Heart right ventricle (tissue), 16 donors: ENCODE measurements at regions not wholly inside any gene's neighbourhood (a gene's known extent, or its start where the extent isn't known, plus 50 kb on each side); places are given as distances from the start of the nearest gene placed in this dataset.

Experiments
- ATAC-seq, 8 donors: fragments of 200-7000 bp; cut with Tn5 transposase; one replicate each; pipeline ENCODE4 v1.9.1; 2020; ENCODE audit warnings: mild to moderate bottlenecking in 8 of 8, moderate library complexity in 8 of 8, moderate number of reproducible peaks in 1 of 8
- DNase-seq, 2 donors: peaks; one replicate each; pipeline ENCODE4 v3.0.0-alpha.2; 2020
- H3K27ac ChIP-seq, 10 donors: fragments of 200-600 bp; sonication (generic) in 2 of 10; one replicate each; pipeline versions ENCODE4 v1.5.0 to v1.8.0; 2020 to 2022; ENCODE audit warnings: mild to moderate bottlenecking in 3 of 10
- H3K27me3 ChIP-seq, 7 donors: fragments of 200-600 bp; one replicate each; pipeline ENCODE4 v1.8.0; 2021 to 2022; ENCODE audit warnings: mild to moderate bottlenecking in 2 of 7
- H3K36me3 ChIP-seq, 9 donors: fragments of 200-600 bp; sonication (generic) in 1 of 9; one replicate each; pipeline versions ENCODE4 v1.5.0 to v1.8.0; 2020 to 2022; ENCODE audit warnings: mild to moderate bottlenecking in 2 of 9
- H3K4me1 ChIP-seq, 9 donors: fragments of 200-600 bp; sonication (generic) in 1 of 9; one replicate each; pipeline versions ENCODE4 v1.5.0 to v1.8.0; 2020 to 2022; ENCODE audit warnings: mild to moderate bottlenecking in 4 of 9
- H3K4me3 ChIP-seq, 10 donors: fragments of 200-600 bp; sonication (generic) in 2 of 10; one replicate each; pipeline versions ENCODE4 v1.5.0 to v1.8.0; 2020 to 2022; ENCODE audit warnings: mild to moderate bottlenecking in 7 of 10, moderate library complexity in 2 of 10
- H3K9me3 ChIP-seq, 11 donors: fragments of 200-600 bp in 10 of 11; sonication (generic) in 2 of 11; one replicate each; pipeline versions ENCODE4 v1.5.0 to v1.8.0; 2013 to 2022; ENCODE audit warnings: mild to moderate bottlenecking in 2 of 11, control low read depth in 1 of 11, moderate library complexity in 1 of 11
- CTCF ChIP-seq, 9 donors: fragments of 200-600 bp; sonication (generic) in 2 of 9; IDR thresholded peaks; one replicate each; pipeline versions ENCODE4 v1.5.0 to v1.8.0; 2021 to 2022; ENCODE audit warnings: antibody characterized with exemption in 9 of 9, mild to moderate bottlenecking in 5 of 9, moderate library complexity in 1 of 9
- WGBS, 2 donors: extraction: QIAGEN DNeasy Blood & Tissue Kit; methylation state at CpG; one replicate each; pipeline ENCODE4 v1.1.7; 2013; ENCODE audit warnings: inconsistent platforms in 1 of 2; 5-methylcytosine and 5-hydroxymethylcytosine counted together
- intact Hi-C, 10 donors: fragments of 100-400 bp; cut with DNase I; formaldehyde crosslinking; loops; one replicate each; pipeline versions ENCODE4 v1.11.1 to v1.14.2; 2022
- donor health status: Arrhythmogenic right ventricular cardiomyopathy.
- donor health status: ischemic (EF 13 %, LVEDD 7.1; RV severe dilation, severe dysfunction).
- donor health status: healthy with polysubstance abuse.
- donor health status: DM: no; HTN: yes; CAD: no.
- donor health status: DM: no; HTN: no; CAD: no.
- donor health status: ischemic (EF 25% LVEDD 6.9; RV normal size, moderate dysfunction).
- donor health status: ischemic (EF 25% LVEDD 5.7; RV mildly dilated, moderate dysfunction).
- donor health status: healthy.
- donor health status: DM: yes; HTN: yes; CAD: no.
- donor health status: Ischemic cardiomyopathy.
- donor health status: ischemic (EF 35%, LVEDD 5.7; RV mildly dilated, moderate dysfunction).
- donor health status: nonischemic (EF 11% LVEDD 7.7; RV severe dilation, severe dysfunction).
- donor health status: DM: yes; HTN: yes; CAD: no.
- donor health status: PGD.
- donor health status: ischemic (EF 29% LVEDD 5.4; RV normal size, mild dysfunction).
- donor health status: nonischemic (EF 23%, LVEDD 6.1; RV moderate dilation, normal function).

GRCh38 chr3:16086690-16087089 lies 87.8 kb upstream of the GALNT15 start:
- 57% methylated on average over 1 of the region's 1 CpG for WGBS, 2 donors
- no peak for TF ChIP-seq CTCF (IDR thresholded peaks at IDR 0.05)
- no peak for ATAC-seq
- Histone ChIP-seq H3K4me1 (peaks cover 5 to 29% (median 21%) of the 10 kb centered on the region in 9 donors), H3K27ac (peak overlapping the region in 3 of 10 donors; percentile 42 to 65 (median 59)), H3K4me3 (no peak overlapping the region), H3K36me3 (no peaks in the 10 kb centered on the region), H3K27me3 (no peaks in the 10 kb centered on the region), H3K9me3 (peaks cover 0 to 9% (median 2%) of the 10 kb centered on the region in 11 donors)
- DNase-seq = no peak
- intact Hi-C loops = no loop called here

- Histone ChIP-seq H3K9me3 (no peaks in the 10 kb centered on the region), H3K27me3 (no peaks in the 10 kb centered on the region), H3K36me3 (no peaks in the 10 kb centered on the region), H3K27ac (no peak overlapping the region), H3K4me3 (no peak overlapping the region), H3K4me1 (peaks cover 5 to 29% (median 21%) of the 10 kb centered on the region in 9 donors)
- no peak for TF ChIP-seq CTCF (IDR thresholded peaks at IDR 0.05)
- 70 to 85% methylated on average over 1 of the region's 1 CpG for WGBS, 2 donors
- DNase-seq (no peak), ATAC-seq (no peak)
- intact Hi-C loops = no loop called here
Observed at GRCh38 chr3:16088496-16088895, 86.0 kb upstream of the GALNT15 start.

- intact Hi-C loops = no loop called here
- Histone ChIP-seq H3K9me3 (no peaks in the 10 kb centered on the region), H3K36me3 (no peaks in the 10 kb centered on the region), H3K27me3 (no peaks in the 10 kb centered on the region), H3K27ac (no peak overlapping the region), H3K4me3 (no peak overlapping the region), H3K4me1 (peaks cover 5 to 29% (median 21%) of the 10 kb centered on the region in 9 donors)
- ATAC-seq = no peak
- TF ChIP-seq CTCF (IDR thresholded peaks at IDR 0.05) = no peak
- DNase-seq = no peak
- 93 to 100% methylated on average over 1 of the region's 1 CpG for WGBS, 2 donors
Observed at GRCh38 chr3:16089521-16089920, 85.0 kb upstream of the GALNT15 start.

DNA sequence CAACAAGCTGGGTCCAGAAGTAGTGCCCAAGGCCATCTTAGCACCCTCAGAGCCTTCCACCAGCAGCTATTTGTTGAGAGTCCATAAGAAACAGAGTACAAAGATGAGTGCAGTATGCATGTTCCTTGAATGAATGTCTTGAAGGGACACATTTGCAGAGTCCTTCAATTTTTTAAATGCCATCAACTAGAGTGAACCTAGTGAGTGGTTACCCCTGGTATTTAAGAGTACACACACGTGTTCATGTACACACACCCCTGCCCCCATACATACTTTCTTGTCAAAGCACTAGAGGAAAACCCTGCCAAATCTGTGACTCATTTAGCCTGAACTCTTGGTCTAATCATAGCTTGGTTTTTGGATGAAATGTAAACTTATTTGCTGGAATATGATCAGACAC lies 84.5 kb upstream of the GALNT15 start:
- no peak for TF ChIP-seq CTCF (IDR thresholded peaks at IDR 0.05)
- no peak for ATAC-seq
- DNase-seq = no peak
- WGBS, 2 donors = 40 to 45% methylated on average over 1 of the region's 1 CpG
- Histone ChIP-seq H3K36me3 (no peaks in the 10 kb centered on the region), H3K27me3 (no peaks in the 10 kb centered on the region), H3K4me3 (no peak overlapping the region), H3K9me3 (no peaks in the 10 kb centered on the region), H3K27ac (no peak overlapping the region), H3K4me1 (peaks cover 5 to 29% (median 18%) of the 10 kb centered on the region in 9 donors)
- intact Hi-C loops = no loop called here

DNA sequence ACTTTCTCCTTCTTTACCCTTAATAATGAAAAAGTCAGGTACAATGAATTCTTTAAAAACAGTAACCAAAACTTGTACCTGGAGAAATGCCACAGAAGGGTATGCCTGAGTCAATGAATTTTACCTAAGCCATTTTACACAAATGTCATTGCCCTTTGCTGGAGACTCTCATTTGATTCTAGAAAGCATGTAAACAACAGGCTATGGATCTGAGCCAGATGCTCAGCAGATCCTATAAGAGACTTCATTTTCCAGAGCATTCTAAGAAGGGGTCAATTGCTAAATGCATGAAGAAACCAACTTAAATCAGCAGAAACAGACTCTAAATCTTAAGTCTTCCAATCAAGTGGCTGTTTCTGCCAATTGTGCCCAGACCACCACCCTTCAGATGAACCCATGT lies 83.8 kb upstream of the GALNT15 start:
- TF ChIP-seq CTCF (IDR thresholded peaks at IDR 0.05) = no peak
- intact Hi-C loops = no loop called here

More for the DNA sequence above, 83.8 kb upstream of the GALNT15 start:
- H3K27ac ChIP-seq = no peak overlapping the region
- ATAC-seq = no peak
- no peaks in the 10 kb centered on the region for H3K27me3 ChIP-seq
- no peaks in the 10 kb centered on the region for H3K9me3 ChIP-seq
- H3K4me1 ChIP-seq = peaks cover 5 to 24% (median 11%) of the 10 kb centered on the region in 9 donors
- no peak overlapping the region for H3K4me3 ChIP-seq
- H3K36me3 ChIP-seq = no peaks in the 10 kb centered on the region
- DNase-seq = no peak
